Right kidney (tissue), 1 donor: ENCODE measurements at regions not wholly inside any gene's neighbourhood (a gene's known extent, or its start where the extent isn't known, plus 50 kb on each side); places are given as distances from the start of the nearest gene placed in this dataset.

Source experiments
- DNase-seq: peaks from one replicate; pipeline ENCODE4 v3.0.0-alpha.2; 2016

DNA sequence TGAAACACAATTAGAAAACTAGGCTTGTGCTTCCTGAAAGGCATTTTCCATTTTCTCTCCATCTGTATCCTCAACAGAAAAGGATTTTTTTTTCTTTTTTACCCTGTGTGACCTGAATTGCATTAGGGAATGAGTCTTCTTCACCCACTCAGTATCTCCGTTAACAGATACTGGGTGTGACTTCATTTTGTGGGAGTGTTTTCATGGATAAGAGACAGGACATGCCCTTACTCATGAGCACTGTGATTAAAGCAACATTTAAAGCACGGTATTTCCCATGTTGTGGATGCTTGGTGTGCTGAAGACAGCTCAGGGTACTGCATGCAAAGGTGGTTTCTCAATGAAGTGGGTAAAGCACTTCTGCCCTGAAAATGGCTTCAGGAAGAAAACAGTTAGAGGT, 1397.3 kb upstream of the TMEM132C start:
- no peak for DNase-seq

- DNase-seq, result no peak
Measured at GRCh38 chr12:126873701-126874100, 1393.3 kb upstream of the TMEM132C start.

DNA sequence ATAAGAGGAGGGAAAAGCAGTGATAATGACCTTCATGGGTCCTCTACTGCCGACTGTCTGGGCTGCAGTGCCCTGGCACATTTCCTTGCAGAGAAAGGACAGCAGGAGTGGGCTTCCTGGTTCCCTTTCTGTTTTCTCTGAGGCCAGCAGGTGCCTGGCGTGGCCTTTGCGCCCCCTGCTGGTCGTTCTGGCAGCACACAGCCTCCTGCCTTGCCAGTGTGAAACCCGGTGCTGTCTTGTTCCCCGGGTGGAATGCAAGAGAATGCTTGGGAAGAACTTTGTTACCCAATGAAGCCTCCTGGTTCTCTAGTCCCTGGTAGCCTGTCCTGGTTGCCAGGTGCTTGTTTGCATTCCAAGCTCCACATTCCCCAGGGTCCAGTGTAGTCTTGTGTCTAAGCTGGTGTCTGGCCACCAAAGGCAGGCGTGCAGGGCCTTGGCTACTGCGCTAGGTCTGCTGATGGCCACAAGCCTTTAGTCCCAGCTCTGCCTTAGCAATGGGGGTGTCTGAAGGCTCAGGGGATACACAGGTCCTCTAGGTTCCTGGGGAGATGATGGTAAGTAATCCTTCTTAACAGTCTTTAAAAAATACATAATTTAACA, 1392.4 kb upstream of the TMEM132C start:
- DNase-seq, result peak; percentile 23

- DNase-seq, result no peak
Measured at GRCh38 chr12:126879842-126880241, 1387.1 kb upstream of the TMEM132C start.

- DNase-seq, result no peak
Measured at GRCh38 chr12:126883697-126884096, 1383.3 kb upstream of the TMEM132C start.

- DNase-seq, result no peak
Measured at GRCh38 chr12:126889501-126889900, 1377.5 kb upstream of the TMEM132C start.

- no peak for DNase-seq
Measured at GRCh38 chr12:126890097-126890496, 1376.9 kb upstream of the TMEM132C start.

GRCh38 chr12:126891789-126892188, 1375.2 kb upstream of the TMEM132C start:
- DNase-seq, result no peak

DNA sequence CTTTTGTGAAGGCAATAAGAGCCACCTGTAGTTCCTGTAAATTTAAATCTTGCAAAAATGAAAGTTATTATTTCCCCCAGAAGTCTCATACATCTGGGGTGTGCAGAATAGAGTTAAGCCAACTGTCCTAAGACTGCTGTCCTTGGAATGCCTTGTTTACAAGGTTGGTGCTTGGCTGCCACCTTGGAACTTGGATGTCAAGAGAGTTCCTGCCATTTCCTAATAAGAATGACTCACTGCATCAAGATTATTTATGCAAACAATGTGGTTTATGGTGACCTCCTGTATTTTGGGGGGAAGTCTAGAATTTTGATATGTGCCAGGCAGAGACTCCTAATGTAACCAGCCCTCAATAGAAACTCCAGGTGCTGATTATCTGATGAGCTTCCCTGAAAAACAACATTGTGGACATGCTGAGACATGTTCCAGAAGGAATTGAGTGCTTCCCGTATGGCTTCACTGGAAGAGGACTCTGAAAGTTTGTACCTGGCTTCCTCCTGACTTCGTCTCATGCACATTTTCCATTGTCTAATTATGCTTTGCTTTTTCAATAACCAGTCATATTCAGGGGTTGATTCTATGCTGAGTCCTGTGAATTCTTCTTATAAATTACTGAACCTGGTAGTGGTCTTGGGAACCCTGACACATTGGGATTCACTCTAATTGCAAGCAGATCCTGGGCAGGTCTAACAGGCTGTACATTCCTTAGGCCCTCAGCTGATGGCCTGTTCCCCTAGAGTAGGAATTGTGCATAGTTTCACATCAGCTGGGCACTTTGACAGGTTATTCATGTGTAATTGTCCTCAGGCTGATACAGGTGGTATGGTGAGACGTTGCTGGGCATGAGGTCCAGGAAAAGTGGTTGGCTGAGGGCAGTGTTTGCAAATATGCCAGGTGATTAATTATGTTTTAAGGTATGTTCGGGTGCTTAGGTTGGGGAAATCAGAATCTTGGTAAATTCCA, 1370.7 kb upstream of the TMEM132C start:
- no peak for DNase-seq

GRCh38 chr12:126897102-126897501, 1369.9 kb upstream of the TMEM132C start:
- DNase-seq, result no peak

- no peak for DNase-seq
Measured at GRCh38 chr12:126897778-126898177, 1369.2 kb upstream of the TMEM132C start.

- DNase-seq, result no peak
Measured at GRCh38 chr12:126898562-126898961, 1368.4 kb upstream of the TMEM132C start.

- no peak for DNase-seq
Measured at GRCh38 chr12:126899926-126900792, 1366.8 kb upstream of the TMEM132C start.

- no peak for DNase-seq
Measured at GRCh38 chr12:126903027-126903876, 1363.7 kb upstream of the TMEM132C start.

DNA sequence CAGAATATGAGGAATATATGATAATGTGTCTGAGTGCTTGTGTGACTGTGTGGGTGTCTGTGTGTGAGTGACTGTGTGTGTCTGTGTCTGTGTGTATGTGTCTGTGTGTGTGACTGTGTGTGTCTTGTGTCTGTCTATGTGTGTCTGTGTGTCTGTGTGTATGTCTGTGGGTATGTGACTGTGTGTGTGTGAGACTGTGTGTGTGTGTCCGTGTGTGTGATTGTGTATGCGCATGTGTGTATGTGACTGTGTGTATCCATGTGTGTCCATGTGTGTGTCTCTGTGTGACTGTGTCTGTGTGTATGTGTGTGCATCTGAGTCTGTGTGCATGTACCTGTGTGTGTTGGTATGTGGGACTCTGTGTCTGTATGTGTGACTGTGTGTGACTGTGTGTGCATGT, 1361.2 kb upstream of the TMEM132C start:
- DNase-seq, result no peak

DNA sequence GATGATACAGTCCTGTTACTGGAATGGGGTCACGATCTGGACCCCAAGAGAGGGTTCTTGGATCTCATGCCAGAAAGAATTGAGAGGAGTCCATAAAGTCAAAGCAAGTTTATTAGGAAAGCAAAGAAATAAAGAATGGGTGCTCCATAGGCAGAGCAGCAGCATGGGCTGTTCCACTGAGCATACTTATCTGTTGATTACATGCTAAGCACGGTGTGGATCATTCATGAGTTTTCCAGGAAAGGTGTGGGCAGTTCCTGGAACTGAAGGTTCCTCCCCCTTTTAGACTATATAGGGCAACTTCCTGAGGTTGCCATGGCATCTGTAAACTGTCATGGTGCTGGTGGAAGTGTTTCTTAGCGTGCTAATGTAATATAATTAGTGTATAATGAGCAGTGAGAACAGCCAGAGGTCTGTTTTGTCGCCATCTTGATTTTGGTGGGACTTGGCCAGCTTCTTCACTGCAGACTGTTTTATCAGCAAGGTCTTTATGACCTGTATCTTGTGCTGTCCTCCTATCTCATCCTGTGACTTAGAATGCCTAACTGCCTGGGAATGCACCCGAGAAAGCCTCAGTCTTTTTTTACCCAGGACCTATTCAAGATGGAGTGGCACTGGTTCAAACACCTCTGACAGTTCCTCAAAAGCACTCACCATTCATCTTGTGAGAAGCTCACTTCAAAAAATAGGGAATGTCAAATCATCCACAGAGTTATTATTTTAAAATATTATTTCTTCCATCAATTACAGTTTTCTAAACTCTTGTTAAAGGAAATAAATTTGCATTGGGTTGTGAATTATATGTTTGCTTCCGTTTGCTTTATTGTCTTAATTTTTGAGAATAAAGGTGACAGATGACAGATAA, 1358.8 kb upstream of the TMEM132C start:
- DNase-seq, result no peak

DNA sequence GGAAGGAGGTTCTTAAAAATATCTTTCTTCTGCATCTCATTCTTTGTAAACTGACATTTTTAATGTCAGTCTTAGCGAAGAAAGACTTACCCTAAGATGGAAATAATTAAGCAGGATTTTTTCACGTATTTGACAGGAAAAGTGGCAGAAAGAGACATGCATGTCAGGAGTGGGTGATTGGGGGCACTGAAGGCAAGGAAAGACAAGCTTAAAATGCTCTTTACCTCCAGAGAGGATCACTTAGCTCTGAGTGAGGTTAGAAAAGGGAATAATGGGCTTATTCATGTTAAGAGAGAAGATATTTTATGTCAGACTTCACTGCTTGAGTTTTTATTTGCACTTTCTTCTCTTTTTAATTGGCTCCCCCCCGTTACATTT, 1358.2 kb upstream of the TMEM132C start:
- DNase-seq, result no peak

- no peak for DNase-seq
Measured at GRCh38 chr12:126910570-126910969, 1356.4 kb upstream of the TMEM132C start.

DNA sequence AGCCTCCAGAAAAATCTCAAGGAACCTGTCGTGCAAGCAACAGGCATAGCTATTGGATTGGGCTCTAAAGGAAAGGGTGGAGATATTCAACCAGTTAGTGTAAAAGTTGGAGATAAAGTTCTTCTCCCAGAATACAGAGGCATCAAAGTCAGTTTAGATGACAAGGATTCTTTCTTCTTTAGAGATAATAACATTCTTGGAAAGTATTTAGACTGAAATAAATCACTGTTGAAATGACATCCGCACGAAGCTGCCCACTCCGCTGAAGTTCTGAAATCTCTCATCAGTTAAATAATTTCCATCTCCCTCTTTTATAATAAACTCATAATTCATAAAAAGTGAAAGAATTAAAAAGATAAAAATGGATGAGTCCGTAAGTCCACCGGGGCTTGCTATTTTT, 1354.9 kb upstream of the TMEM132C start:
- no peak for DNase-seq

- no peak for DNase-seq
Measured at GRCh38 chr12:126914170-126914793, 1352.7 kb upstream of the TMEM132C start.
